ENCODE measurements at regions not wholly inside any gene's neighbourhood (a gene's known extent, or its start where the extent isn't known, plus 50 kb on each side); places are given as distances from the start of the nearest gene placed in this dataset.

GRCh38 chr3:194824100-194824499 lies 138.4 kb downstream of the FAM43A start:
- no peak for TF ChIP-seq POLR2AphosphoS5 (IDR thresholded peaks at IDR 0.05; ENCODE audit: low read depth)
- no peak for TF ChIP-seq EZH2 (IDR thresholded peaks at IDR 0.05; ENCODE audit: low read depth, unreplicated experiment)
- no peak for TF ChIP-seq CTCF (conservative IDR thresholded peaks at IDR 0.05; ENCODE audit: low read depth in 2 of 2)
- no peak for TF ChIP-seq EZH2phosphoT487 (IDR thresholded peaks at IDR 0.05; ENCODE audit: unreplicated experiment)
- TF ChIP-seq JUNB (IDR thresholded peaks at IDR 0.05; ENCODE audit: unreplicated experiment): no peak
- TF ChIP-seq REST (IDR thresholded peaks at IDR 0.05; ENCODE audit: unreplicated experiment): no peak
- TF ChIP-seq ETS1 (IDR thresholded peaks at IDR 0.05): no peak
- TF ChIP-seq ZNF114 (CRISPR knock-in tag; IDR thresholded peaks at IDR 0.05): no peak
- no peak for TF ChIP-seq CREB1 (CRISPR knock-in tag; IDR thresholded peaks at IDR 0.05; ENCODE audit: low read depth)
- no peak for TF ChIP-seq NANOG (IDR thresholded peaks at IDR 0.05; ENCODE audit: borderline replicate concordance)
- no peak for TF ChIP-seq STAT1 (IDR thresholded peaks at IDR 0.05; ENCODE audit: unreplicated experiment)

All from GM23338 (cell line).